IMR-90 (cell line): ENCODE measurements at regions not wholly inside any gene's neighbourhood (a gene's known extent, or its start where the extent isn't known, plus 50 kb on each side); places are given as distances from the start of the nearest gene placed in this dataset.

Source experiments
- ATAC-seq: fragments of 200-7000 bp; cut with Tn5 transposase; 2 replicates; pipeline ENCODE4 v1.9.1; 2020; ENCODE audit warnings: low read depth, mild to moderate bottlenecking, moderate library complexity
- BruUV-seq: library from RNA; stranded (reverse); fragments of 400-500 nt; replicated peaks from 2 replicates; lab custom pipeline; 2021; lab: Mats Ljungman, UMichigan
- CTCF ChIA-PET: fragments of 300-600 bp; formaldehyde crosslinking; extraction: SDS; loops from one replicate; lab custom pipeline; 2021; ENCODE audit warnings: antibody characterized with exemption; lab: Yijun Ruan, JAX
- POLR2A ChIA-PET: fragments of 300-600 bp; sonication (Branson Sonifier 250); formaldehyde crosslinking; loops from one replicate; lab custom pipeline; 2022; ENCODE audit warnings: antibody characterized with exemption; ENCODE audit not compliant: unreplicated experiment; lab: Charles Lee
- DNase-seq: peaks from one replicate; pipeline ENCODE4 v3.0.0; 2013
- H2AFZ ChIP-seq: replicated peaks from 2 replicates; pipeline ENCODE3; 2013; ENCODE audit warnings: low read length, mild to moderate bottlenecking; ENCODE audit not compliant: poor library complexity
- H2AK5ac ChIP-seq: 2 replicates; pipeline ENCODE4 v1.6.1; 2013; ENCODE audit warnings: low read depth, low read length, inconsistent platforms
- H2AK9ac ChIP-seq: replicated peaks from 2 replicates; pipeline ENCODE3; 2013; ENCODE audit warnings: mild to moderate bottlenecking, low read depth, low read length, moderate library complexity; ENCODE audit not compliant: poor library complexity
- H2BK120ac ChIP-seq: 2 replicates; pipeline ENCODE4 v1.6.1; 2013; ENCODE audit warnings: low read depth, low read length, inconsistent platforms
- H2BK15ac ChIP-seq: 3 replicates; pipeline ENCODE4 v1.6.1; 2013; ENCODE audit warnings: low read depth, low read length, inconsistent platforms
- H2BK20ac ChIP-seq: 2 replicates; pipeline ENCODE4 v1.6.1; 2013; ENCODE audit warnings: low read depth, mild to moderate bottlenecking, inconsistent platforms, low read length, moderate library complexity
- H2BK5ac ChIP-seq: 2 replicates; pipeline ENCODE4 v1.6.1; 2013; ENCODE audit warnings: mild to moderate bottlenecking, low read depth, low read length, inconsistent platforms; ENCODE audit not compliant: poor library complexity, severe bottlenecking
- H3K14ac ChIP-seq: replicated peaks from 2 replicates; pipeline ENCODE4 v1.6.1; 2013; ENCODE audit warnings: low read depth, low read length, inconsistent platforms
- H3K18ac ChIP-seq: 2 replicates; pipeline ENCODE4 v1.6.1; 2013; ENCODE audit warnings: low read depth, low read length, control low read depth
- H3K23ac ChIP-seq: 2 replicates; pipeline ENCODE4 v1.6.1; 2013; ENCODE audit warnings: low read depth, low read length, inconsistent platforms
- H3K27ac ChIP-seq: 2 replicates; pipeline ENCODE4 v1.5.1; 2013; ENCODE audit warnings: mild to moderate bottlenecking, control low read depth, low read length; ENCODE audit not compliant: insufficient read depth
- H3K27me3 ChIP-seq: 2 replicates; pipeline ENCODE4 v1.6.1; 2013; ENCODE audit warnings: low read length; ENCODE audit not compliant: control insufficient read depth, insufficient read depth
- H3K36me3 ChIP-seq: 2 replicates; pipeline ENCODE4 v1.6.1; 2013; ENCODE audit warnings: low read length, mixed read lengths; ENCODE audit not compliant: control insufficient read depth, insufficient read depth
- H3K4ac ChIP-seq: 2 replicates; pipeline ENCODE4 v1.6.1; 2013; ENCODE audit warnings: low read depth, low read length, inconsistent platforms
- H3K4me1 ChIP-seq: 2 replicates; pipeline ENCODE4 v1.6.1; 2013; ENCODE audit warnings: low read length, mixed read lengths; ENCODE audit not compliant: control insufficient read depth, insufficient read depth
- H3K4me2 ChIP-seq: 2 replicates; pipeline ENCODE4 v1.6.1; 2013; ENCODE audit warnings: low read depth, mild to moderate bottlenecking, control low read depth, low read length, moderate library complexity
- H3K4me3 ChIP-seq: 2 replicates; pipeline ENCODE4 v1.5.1; 2013; ENCODE audit warnings: low read depth, mild to moderate bottlenecking, control low read depth, low read length, moderate library complexity; ENCODE audit not compliant: insufficient read depth
- H3K56ac ChIP-seq: 2 replicates; pipeline ENCODE4 v1.6.1; 2013; ENCODE audit warnings: low read length, inconsistent platforms; ENCODE audit not compliant: insufficient read depth; ENCODE audit errors: extremely low read depth
- H3K79me1 ChIP-seq, 2 experiments: 2 replicates each; pipeline ENCODE4 v1.6.1; 2013; ENCODE audit warnings: low read length in 2 of 2, inconsistent platforms in 1 of 2, low read depth in 1 of 2
- H3K9ac ChIP-seq: 2 replicates; pipeline ENCODE4 v1.6.1; 2013; ENCODE audit warnings: low read depth, low read length, control low read depth
- H3K9me1 ChIP-seq: 2 replicates; pipeline ENCODE4 v1.6.1; 2013; ENCODE audit warnings: low read length, inconsistent platforms; ENCODE audit not compliant: insufficient read depth
- H3K9me3 ChIP-seq: 2 replicates; pipeline ENCODE4 v1.6.1; 2013; ENCODE audit warnings: low read length; ENCODE audit not compliant: control insufficient read depth, insufficient read depth
- H4K20me1 ChIP-seq: 2 replicates; pipeline ENCODE4 v1.6.1; 2013; ENCODE audit warnings: low read length, inconsistent platforms; ENCODE audit not compliant: insufficient read depth
- H4K5ac ChIP-seq: 2 replicates; pipeline ENCODE4 v1.6.1; 2013; ENCODE audit warnings: mild to moderate bottlenecking, low read depth, low read length, control low read depth
- H4K8ac ChIP-seq, 2 experiments: 2 replicates each; pipeline ENCODE4 v1.6.1; 2013; ENCODE audit warnings: low read depth in 2 of 2, low read length in 2 of 2, control low read depth in 1 of 2, inconsistent platforms in 1 of 2
- H4K91ac ChIP-seq: 2 replicates; pipeline ENCODE4 v1.6.1; 2013; ENCODE audit warnings: low read depth, low read length, inconsistent platforms; ENCODE audit not compliant: insufficient read depth
- RCOR1 ChIP-seq: IDR thresholded peaks from 2 replicates; pipeline ENCODE4 v1.6.1; 2012; ENCODE audit warnings: mild to moderate bottlenecking, low read length, improper control_type of control experiment; ENCODE audit not compliant: insufficient replicate concordance
- WGBS, 2 experiments: methylation state at CpG; one replicate each; pipeline versions ENCODE4 v1.1.5 to v1.1.7; 2013; ENCODE audit warnings: missing lambda C conversion rate in 2 of 2; ENCODE audit not compliant: insufficient read length in 1 of 2; ENCODE audit errors: extremely low coverage in 2 of 2; 5-methylcytosine and 5-hydroxymethylcytosine counted together
- dilution Hi-C: fragments of 300-500 bp; cut with HindIII; formaldehyde crosslinking; loops from one replicate; pipeline ENCODE4 v1.14.3; 2018; ENCODE audit warnings: low sequenced_read_pairs; ENCODE audit not compliant: unreplicated experiment
- in situ Hi-C: fragments of 300-500 bp; cut with MboI; formaldehyde crosslinking; loops from 3 replicates; pipeline ENCODE4 v1.14.3; 2019; ENCODE audit warnings: low sequenced_read_pairs, inconsistent platforms, mixed read lengths
- intact Hi-C: fragments of 100-400 bp; cut with micrococcal nuclease; formaldehyde crosslinking; loops from 2 replicates; pipeline ENCODE4 v1.10.0; 2022

DNA sequence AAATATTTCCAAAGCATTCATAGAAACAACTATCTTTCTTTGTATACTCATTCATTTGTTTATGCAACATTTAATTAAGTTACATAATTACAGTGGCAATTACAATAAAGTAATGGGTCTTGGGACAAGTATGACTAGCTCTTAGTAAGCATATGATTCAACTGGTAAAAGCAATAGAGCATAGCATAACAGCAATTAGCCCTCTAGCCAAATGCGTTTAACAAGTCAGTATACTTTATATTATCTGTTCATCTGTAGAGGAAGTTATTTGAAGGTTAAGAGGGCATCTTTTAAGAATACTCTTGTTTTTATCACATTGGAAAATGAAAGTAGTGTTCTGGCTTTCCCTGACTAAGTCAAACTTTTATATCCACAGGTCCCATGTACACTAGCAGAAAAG is 198.1 kb upstream of the UGT8 start:
- no peaks in the 10 kb centered on the region for H4K20me1 ChIP-seq
- no TSS peak for BruUV-seq
- H4K5ac ChIP-seq, result no peak overlapping the region
- dilution Hi-C loops, result no loop called here
- no peak overlapping the region for H3K23ac ChIP-seq
- no peak overlapping the region for H3K4ac ChIP-seq
- H3K9me3 ChIP-seq, result no peaks in the 10 kb centered on the region
- no peak overlapping the region for H3K56ac ChIP-seq
- no peaks in the 10 kb centered on the region for H3K79me1 ChIP-seq
- peaks cover 5% of the 10 kb centered on the region for H3K27me3 ChIP-seq
- H2BK120ac ChIP-seq, result no peak overlapping the region
- no peak overlapping the region for H3K14ac ChIP-seq
- no peak overlapping the region for H3K18ac ChIP-seq
- intact Hi-C loops, result no loop called here
- in situ Hi-C loops, result no loop called here
- no peaks in the 10 kb centered on the region for H3K36me3 ChIP-seq
- H2AFZ ChIP-seq, result no peak overlapping the region
- no CpG with 5 or more reads among the region's 1 CpG for WGBS, 2 experiments
- TF ChIP-seq RCOR1, result no peak
- POLR2A ChIA-PET, result no interaction called here
- H2AK5ac ChIP-seq, result no peak overlapping the region
- ATAC-seq (no peak), DNase-seq (no peak)
- H3K4me3 ChIP-seq, result no peak overlapping the region
- CTCF ChIA-PET, result no interaction called here
- H2BK20ac ChIP-seq, result no peak overlapping the region
- no peak overlapping the region for H4K8ac ChIP-seq
- H3K4me1 ChIP-seq, result no peaks in the 10 kb centered on the region
- no peak overlapping the region for H4K91ac ChIP-seq
- H3K9ac ChIP-seq, result no peak overlapping the region
- H2BK5ac ChIP-seq, result no peak overlapping the region
- no peaks in the 10 kb centered on the region for H3K9me1 ChIP-seq
- no peak overlapping the region for H2BK15ac ChIP-seq
- no peak overlapping the region for H3K4me2 ChIP-seq
- H2AK9ac ChIP-seq, result no peak overlapping the region
- H3K27ac ChIP-seq, result no peak overlapping the region
